ENCODE measurements at regions not wholly inside any gene's neighbourhood (a gene's known extent, or its start where the extent isn't known, plus 50 kb on each side); places are given as distances from the start of the nearest gene placed in this dataset.

DNA sequence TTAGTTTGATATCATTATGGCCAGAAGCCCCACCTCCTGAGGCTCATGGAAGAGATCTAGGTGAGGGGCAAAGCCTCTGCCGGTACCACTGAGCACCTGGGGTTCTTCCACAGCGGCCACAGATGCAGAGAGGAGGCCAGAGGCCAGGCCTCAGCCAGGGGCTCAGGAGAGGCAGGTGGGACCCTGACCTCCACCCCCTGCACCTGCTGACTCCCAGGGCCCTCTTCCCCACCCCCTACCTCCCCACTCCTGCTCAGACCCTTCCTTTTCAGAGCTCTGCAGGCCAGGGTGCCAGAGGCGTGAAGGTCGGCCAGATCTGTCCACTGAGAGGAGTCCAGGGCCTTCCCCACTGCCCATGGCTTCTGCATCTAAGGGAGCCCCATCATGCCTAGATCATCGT lies 178.7 kb upstream of the PPP2R2D start:
- TF ChIP-seq, protein P1, sequence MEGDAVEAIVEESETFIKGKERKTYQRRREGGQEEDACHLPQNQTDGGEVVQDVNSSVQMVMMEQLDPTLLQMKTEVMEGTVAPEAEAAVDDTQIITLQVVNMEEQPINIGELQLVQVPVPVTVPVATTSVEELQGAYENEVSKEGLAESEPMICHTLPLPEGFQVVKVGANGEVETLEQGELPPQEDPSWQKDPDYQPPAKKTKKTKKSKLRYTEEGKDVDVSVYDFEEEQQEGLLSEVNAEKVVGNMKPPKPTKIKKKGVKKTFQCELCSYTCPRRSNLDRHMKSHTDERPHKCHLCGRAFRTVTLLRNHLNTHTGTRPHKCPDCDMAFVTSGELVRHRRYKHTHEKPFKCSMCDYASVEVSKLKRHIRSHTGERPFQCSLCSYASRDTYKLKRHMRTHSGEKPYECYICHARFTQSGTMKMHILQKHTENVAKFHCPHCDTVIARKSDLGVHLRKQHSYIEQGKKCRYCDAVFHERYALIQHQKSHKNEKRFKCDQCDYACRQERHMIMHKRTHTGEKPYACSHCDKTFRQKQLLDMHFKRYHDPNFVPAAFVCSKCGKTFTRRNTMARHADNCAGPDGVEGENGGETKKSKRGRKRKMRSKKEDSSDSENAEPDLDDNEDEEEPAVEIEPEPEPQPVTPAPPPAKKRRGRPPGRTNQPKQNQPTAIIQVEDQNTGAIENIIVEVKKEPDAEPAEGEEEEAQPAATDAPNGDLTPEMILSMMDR (IDR thresholded peaks at IDR 0.05; ENCODE audit: low read depth, low read length), result no peak
- no peak for DNase-seq (ENCODE audit: extremely low read depth, low read depth)

DNA sequence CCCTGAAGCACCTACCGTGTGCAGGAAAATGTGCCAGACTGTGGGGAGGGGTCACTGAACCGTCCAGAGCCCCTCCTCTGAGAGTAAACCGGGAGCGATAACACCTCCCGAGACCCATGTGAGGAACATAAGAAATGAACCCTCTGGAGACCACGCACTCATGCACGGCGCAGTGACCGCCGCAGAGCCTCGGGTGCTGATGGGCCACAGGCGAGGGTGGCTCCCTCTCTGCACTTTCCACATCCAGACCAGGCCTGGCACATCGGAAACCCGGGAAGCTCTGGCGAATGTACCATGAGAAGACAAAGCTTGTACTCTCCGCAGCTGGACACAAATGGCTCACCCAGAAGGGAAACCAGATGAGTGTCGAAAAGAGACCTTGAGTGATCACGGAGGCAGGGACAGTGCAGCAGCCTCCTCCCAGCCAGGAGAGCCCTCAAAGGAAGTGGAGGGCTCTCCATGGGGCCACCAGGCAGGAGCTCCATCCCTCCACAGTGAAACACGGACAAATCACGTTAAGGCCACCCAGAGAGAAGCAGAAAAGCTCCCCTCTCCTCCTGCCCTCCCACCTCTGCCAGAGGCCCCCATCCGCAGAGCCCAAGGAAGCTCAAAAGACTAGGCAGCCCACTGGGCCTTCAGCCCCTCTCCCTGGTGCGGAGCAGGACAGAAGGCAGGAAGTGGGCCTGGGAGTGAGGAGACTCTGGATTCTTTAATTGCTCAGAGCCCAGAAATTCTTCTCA lies 178.1 kb upstream of the PPP2R2D start:
- TF ChIP-seq, protein P1 (IDR thresholded peaks at IDR 0.05; ENCODE audit: low read depth, low read length), result no peak
- no peak for DNase-seq (ENCODE audit: extremely low read depth, low read depth)

DNA sequence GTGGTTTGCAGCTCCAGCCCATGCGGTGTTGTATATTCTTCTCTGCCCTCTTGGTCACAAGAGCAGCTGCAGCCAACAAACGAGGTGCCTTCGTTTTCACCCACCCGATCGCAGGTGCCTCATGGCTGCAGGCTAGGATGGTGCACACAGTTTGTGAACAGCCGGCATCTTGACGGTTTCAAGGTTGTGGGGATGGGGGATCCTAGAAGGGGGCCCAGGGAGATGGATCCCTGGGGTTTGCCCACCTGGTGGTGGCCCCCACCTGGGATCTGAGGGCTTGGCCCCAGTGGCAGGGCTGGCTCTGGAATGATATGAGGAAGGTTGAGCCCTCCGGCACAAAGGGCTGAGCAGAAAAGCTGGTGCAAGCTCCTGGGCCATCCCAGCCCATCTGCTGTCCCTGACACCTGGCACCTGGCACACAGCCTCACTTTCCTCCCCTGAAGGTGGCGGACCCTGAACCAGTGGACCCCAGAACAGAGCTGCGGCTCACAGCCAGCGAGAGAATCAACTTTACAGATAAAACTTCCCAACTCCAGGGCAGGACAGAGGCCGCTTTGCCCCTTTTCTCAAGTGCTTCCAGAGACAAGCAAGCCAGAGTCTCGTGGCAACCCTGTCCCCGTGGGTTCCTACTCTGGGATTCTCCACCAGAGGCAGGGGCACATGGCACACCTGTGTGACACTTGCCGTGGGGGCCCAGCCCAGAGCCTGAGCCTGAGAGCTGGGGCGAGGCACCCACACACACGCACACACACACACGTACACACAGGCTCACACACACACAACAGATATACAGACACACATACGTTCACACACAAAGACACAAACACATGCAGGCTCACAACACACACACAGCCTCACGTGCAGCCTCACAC lies 177.3 kb upstream of the PPP2R2D start:
- DNase-seq (ENCODE audit: extremely low read depth, low read depth), result no peak
- TF ChIP-seq, protein P1 (IDR thresholded peaks at IDR 0.05; ENCODE audit: low read depth, low read length), result no peak

DNA sequence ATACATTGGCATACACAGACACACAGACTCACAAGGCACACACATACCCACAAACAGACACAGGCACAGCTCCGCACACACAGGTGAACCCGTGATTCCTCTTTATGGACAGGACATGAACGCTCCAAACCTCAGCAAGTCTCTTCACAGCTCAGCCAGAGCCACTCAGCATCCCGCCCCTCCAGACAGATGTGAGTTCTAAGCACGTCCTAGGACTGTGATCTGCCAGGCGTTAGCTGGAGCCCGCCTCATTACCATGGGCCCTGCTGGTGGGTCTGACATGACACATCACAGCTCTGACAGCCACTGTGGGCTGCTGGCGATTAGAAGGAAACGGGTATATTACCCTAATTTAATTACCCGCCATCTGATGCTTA lies 176.7 kb upstream of the PPP2R2D start:
- TF ChIP-seq, protein P1 (IDR thresholded peaks at IDR 0.05; ENCODE audit: low read depth, low read length), result no peak
- DNase-seq (ENCODE audit: extremely low read depth, low read depth), result no peak

DNA sequence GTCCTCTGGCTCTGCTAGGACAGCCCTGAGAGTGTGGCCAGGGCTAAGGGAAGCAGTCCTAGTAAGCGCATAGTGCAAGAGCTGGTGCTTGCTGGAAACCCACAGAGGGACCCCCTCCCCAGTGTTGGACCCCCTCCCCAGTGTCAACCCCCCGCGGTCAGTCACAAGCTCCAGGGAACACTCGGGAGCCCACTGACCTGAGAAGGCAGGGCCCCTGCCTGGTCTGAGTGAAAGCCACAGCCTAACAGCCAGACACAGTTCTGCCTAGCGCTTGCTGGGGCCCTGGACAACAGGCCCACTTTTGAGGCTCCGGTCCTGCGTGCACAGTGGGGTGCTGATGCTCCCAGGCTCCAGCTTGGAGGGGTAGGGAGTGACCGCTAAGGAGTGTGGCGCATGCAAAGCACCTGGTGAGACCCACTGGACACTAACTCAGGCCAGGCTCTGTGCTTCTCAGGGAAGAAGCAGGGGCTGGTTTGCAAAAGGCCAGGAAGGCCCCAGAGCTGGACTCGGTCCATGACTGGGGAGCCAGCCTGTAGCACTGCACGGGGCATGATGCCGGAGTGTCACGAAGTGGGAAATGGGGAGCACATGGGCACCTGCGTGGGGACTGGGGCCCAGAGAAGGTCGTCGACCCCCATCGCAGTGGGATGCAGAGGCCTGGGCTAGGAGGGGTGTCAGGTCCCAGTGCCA lies 175.8 kb upstream of the PPP2R2D start:
- no peak for DNase-seq (ENCODE audit: extremely low read depth, low read depth)
- TF ChIP-seq, protein P1 (IDR thresholded peaks at IDR 0.05; ENCODE audit: low read depth, low read length), result no peak

DNA sequence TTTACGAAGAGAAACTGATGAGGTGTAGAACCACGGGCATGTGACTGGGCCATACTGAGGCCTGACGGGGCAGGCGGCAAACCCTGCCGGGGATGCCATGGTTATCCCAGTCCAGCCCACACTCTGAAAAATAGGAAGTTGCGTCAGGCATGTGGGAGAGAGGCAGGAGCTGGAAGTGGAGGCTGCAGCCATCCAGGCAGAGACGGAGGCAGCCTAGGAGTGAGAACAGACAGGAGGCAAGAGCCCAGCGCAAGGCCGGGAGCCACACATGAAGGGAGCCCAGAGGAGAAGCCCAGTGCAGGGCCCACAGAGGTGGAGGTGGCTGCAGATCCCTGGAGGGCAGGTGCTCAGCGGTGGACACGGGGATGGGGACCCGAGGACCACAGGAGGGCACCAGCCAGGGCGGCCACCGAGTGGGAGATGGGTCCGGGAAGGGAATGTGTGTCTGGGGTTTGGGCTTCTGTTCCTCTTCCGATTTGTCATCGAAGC lies 175.2 kb upstream of the PPP2R2D start:
- DNase-seq (ENCODE audit: extremely low read depth, low read depth), result no peak
- TF ChIP-seq, protein P1 (IDR thresholded peaks at IDR 0.05; ENCODE audit: low read depth, low read length), result no peak
